Nephron progenitor cell (in vitro differentiated cells): ENCODE measurements at regions not wholly inside any gene's neighbourhood (a gene's known extent, or its start where the extent isn't known, plus 50 kb on each side); places are given as distances from the start of the nearest gene placed in this dataset.

Source experiments
- DNase-seq: peaks from one replicate; pipeline ENCODE4 v3.0.0; 2021
- H3K27ac Mint-ChIP-seq: 2 replicates; pipeline ENCODE4 v1.8.0; 2021; ENCODE audit warnings: mild to moderate bottlenecking, moderate library complexity, mixed read lengths
- H3K27me3 Mint-ChIP-seq: 2 replicates; pipeline ENCODE4 v1.8.0; 2021; ENCODE audit warnings: mild to moderate bottlenecking, low read depth, mixed read lengths; ENCODE audit not compliant: poor library complexity
- H3K36me3 Mint-ChIP-seq: 2 replicates; pipeline ENCODE4 v1.8.0; 2021; ENCODE audit warnings: low read depth, mixed read lengths
- H3K4me1 Mint-ChIP-seq: 2 replicates; pipeline ENCODE4 v1.8.0; 2021; ENCODE audit warnings: mixed read lengths
- H3K4me3 Mint-ChIP-seq: 2 replicates; pipeline ENCODE4 v1.8.0; 2021; ENCODE audit warnings: mild to moderate bottlenecking, moderate library complexity, mixed read lengths
- H3K9me3 Mint-ChIP-seq: 2 replicates; pipeline ENCODE4 v1.8.0; 2021; ENCODE audit warnings: mild to moderate bottlenecking, moderate library complexity, mixed read lengths
- TF ChIP-seq, protein P1 (sequence below): fragments of 200-600 bp; sonication (generic); IDR thresholded peaks from 2 replicates; pipeline ENCODE4 v1.5.0; 2021; ENCODE audit warnings: antibody characterized with exemption

DNA sequence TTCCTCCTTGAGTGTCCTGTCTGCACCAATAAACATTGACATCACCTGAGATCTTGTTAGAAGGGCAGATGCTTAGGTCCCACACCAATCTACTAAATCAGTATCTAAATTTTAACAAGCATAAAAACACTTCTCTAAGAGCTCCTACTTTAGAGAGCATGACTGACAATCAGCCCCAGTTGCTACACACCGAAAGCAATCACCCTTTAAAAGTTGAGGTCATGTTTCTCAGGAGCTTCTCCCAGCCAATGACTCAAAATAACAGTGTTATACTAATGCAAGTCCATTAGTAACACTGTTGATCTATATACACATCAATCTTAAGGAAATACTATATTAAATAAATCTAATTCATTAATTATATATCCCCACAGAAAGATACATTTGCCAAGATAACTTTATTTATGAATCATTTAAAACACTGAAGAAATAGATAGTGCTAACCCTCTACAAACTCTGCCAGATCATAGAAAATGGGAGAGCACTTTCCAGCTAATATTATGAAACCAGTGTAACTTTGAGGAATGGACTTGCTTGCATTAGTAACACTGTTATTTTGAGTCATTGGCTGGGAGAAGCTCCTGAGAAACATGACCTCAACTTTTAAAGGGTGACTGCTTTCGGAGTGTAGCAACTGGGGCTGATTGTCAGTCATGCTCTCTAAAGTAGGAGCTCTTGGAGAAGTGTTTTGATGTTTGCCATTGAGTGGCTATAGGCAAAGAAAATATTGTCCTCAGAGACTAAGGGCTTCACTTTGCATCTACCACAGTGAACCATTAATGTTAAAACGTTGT lies 109.8 kb upstream of the HDX start:
- TF ChIP-seq, protein P1, sequence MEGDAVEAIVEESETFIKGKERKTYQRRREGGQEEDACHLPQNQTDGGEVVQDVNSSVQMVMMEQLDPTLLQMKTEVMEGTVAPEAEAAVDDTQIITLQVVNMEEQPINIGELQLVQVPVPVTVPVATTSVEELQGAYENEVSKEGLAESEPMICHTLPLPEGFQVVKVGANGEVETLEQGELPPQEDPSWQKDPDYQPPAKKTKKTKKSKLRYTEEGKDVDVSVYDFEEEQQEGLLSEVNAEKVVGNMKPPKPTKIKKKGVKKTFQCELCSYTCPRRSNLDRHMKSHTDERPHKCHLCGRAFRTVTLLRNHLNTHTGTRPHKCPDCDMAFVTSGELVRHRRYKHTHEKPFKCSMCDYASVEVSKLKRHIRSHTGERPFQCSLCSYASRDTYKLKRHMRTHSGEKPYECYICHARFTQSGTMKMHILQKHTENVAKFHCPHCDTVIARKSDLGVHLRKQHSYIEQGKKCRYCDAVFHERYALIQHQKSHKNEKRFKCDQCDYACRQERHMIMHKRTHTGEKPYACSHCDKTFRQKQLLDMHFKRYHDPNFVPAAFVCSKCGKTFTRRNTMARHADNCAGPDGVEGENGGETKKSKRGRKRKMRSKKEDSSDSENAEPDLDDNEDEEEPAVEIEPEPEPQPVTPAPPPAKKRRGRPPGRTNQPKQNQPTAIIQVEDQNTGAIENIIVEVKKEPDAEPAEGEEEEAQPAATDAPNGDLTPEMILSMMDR, result no peak
- Mint-ChIP-seq H3K9me3 (peaks cover 17% of the 10 kb centered on the region), H3K27ac (no peak overlapping the region), H3K27me3 (no peaks in the 10 kb centered on the region), H3K4me3 (no peak overlapping the region), H3K4me1 (no peaks in the 10 kb centered on the region), H3K36me3 (no peaks in the 10 kb centered on the region)
- no peak for DNase-seq

DNA sequence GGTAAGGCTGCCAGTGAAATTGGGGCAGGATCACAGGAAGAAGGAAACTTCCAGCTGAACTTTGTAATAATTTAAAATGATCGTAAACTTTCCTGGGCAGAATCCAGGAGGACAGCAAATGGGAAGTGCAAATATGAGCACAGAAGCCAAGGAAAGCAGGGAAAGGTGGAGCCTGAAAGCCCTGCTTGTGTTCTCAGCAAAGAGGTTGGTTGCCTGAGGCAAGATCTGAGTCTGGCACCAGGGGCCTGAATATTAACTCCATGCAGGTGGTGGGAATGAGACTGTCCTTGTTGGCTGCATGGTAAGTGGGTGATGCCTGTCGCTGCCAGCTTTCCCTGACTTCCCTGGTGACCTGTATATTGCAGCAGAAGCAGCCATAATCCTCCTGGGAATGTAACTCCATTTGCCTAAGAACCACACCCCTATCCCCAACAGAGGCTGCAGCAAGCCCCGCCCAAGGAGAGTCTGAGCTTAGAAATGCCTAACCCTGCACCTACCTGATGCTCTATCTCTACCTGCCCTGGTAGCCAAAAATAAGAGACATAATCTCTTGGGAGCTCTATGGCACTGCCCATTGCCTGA lies 132.0 kb upstream of the HDX start:
- no peaks in the 10 kb centered on the region for H3K36me3 Mint-ChIP-seq
- no peak overlapping the region for H3K4me3 Mint-ChIP-seq
- H3K4me1 Mint-ChIP-seq, result no peaks in the 10 kb centered on the region
- H3K9me3 Mint-ChIP-seq, result peaks cover 37% of the 10 kb centered on the region
- H3K27ac Mint-ChIP-seq, result no peak overlapping the region
- H3K27me3 Mint-ChIP-seq, result no peaks in the 10 kb centered on the region
- DNase-seq, result no peak
- TF ChIP-seq, protein P1, result no peak

GRCh38 chrX:84666086-84666485 lies 163.8 kb upstream of the HDX start:
- DNase-seq, result no peak
- Mint-ChIP-seq H3K27ac (no peak overlapping the region), H3K27me3 (peaks cover 2% of the 10 kb centered on the region)

DNA sequence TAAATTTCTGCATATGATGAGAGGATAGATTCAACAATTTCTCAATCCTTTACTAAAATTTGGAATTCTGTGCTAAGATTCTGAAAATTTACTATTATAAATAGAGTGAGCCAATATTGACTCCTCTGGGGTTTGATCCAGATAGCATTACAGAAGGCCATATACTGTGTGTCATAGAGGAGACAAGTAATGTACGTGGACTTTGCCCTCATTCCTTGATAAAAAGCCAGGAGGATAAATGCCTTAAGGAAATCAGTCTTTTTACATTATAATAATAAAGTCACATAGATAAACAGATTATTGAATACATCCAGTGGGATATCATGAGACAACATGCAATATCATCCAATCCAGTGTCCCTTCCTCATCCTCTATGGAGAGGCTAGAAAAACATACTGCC lies 188.0 kb upstream of the HDX start:
- peaks cover 5% of the 10 kb centered on the region for H3K4me1 Mint-ChIP-seq
- no peaks in the 10 kb centered on the region for H3K27me3 Mint-ChIP-seq
- peaks cover 13% of the 10 kb centered on the region for H3K9me3 Mint-ChIP-seq
- no peaks in the 10 kb centered on the region for H3K36me3 Mint-ChIP-seq
- no peak overlapping the region for H3K4me3 Mint-ChIP-seq
- H3K27ac Mint-ChIP-seq, result no peak overlapping the region
- no peak for DNase-seq
- TF ChIP-seq, protein P1, result no peak

More at GRCh38 chrX:84666086-84666485, 163.8 kb upstream of the HDX start:
- H3K36me3 Mint-ChIP-seq, result no peaks in the 10 kb centered on the region
- TF ChIP-seq, protein P1, result no peak
- no peak overlapping the region for H3K4me3 Mint-ChIP-seq
- no peaks in the 10 kb centered on the region for H3K4me1 Mint-ChIP-seq
- H3K9me3 Mint-ChIP-seq, result peaks cover 12% of the 10 kb centered on the region

DNA sequence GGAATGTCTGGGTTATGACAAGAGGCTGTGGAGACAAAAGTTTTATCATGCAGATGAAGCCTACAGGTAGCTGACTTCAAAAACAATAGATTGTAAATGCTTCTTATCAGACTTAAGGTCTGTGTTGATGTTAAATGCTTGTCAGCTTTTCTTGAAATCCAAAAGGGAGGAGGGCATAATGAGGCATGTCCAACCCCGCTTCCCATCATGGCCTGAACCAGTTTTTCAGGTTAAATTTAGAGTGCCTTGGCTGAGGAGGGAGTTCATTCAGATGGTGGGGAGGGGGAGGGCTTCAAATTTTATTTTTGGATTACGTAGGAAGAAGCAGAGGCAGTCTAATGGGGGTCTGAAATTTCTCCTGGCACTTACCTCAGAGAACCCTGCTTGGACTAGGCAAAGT lies 207.7 kb upstream of the HDX start:
- no peaks in the 10 kb centered on the region for H3K36me3 Mint-ChIP-seq

More for the DNA sequence above, 207.7 kb upstream of the HDX start:
- H3K4me3 Mint-ChIP-seq, result no peak overlapping the region
- TF ChIP-seq, protein P1, result no peak
- peaks cover 18% of the 10 kb centered on the region for H3K4me1 Mint-ChIP-seq
- H3K27me3 Mint-ChIP-seq, result no peaks in the 10 kb centered on the region
- no peak for DNase-seq
- H3K27ac Mint-ChIP-seq, result no peak overlapping the region
- peaks cover 9% of the 10 kb centered on the region for H3K9me3 Mint-ChIP-seq
